PC-3 (cell line): ENCODE measurements at regions not wholly inside any gene's neighbourhood (a gene's known extent, or its start where the extent isn't known, plus 50 kb on each side); places are given as distances from the start of the nearest gene placed in this dataset.
A peak's percentile ranks its signal among the peaks of the same experiment; 100 is the strongest.
"Not testable (repeated sequence)": the region's sequence is repeated elsewhere in the genome, so short reads cannot be mapped to it uniquely, and the experiment has no call there.

ENCODE experiments used
- ATAC-seq: fragments of 200-7000 bp; cut with Tn5 transposase; 2 replicates; pipeline ENCODE4 v1.9.1; 2020; ENCODE audit warnings: mild to moderate bottlenecking, moderate library complexity
- BruUV-seq: library from RNA; stranded (reverse); fragments of 400-500 nt; replicated peaks from 2 replicates; lab custom pipeline; 2021; lab: Mats Ljungman, UMichigan
- CTCF ChIA-PET: fragments of 300-600 bp; sonication (Branson Sonifier 250); formaldehyde crosslinking; loops from one replicate; lab custom pipeline; 2022; ENCODE audit warnings: antibody characterized with exemption; lab: Charles Lee
- POLR2A ChIA-PET: fragments of 300-600 bp; sonication (Branson Sonifier 250); formaldehyde crosslinking; loops from one replicate; lab custom pipeline; 2022; ENCODE audit warnings: antibody characterized with exemption; ENCODE audit not compliant: unreplicated experiment; lab: Charles Lee
- DNase-seq: peaks from one replicate; pipeline ENCODE4 v3.0.0-alpha.2; 2015
- H2AFZ ChIP-seq: fragments of 300-600 bp; sonication (generic); 2 replicates; pipeline ENCODE4 v1.6.0; 2016; ENCODE audit warnings: antibody characterized with exemption, low read length
- H3F3A ChIP-seq: fragments of 300-600 bp; sonication (generic); one replicate; pipeline ENCODE4 v1.6.0; 2017; ENCODE audit warnings: antibody characterized with exemption, low read length, control low read depth, mild to moderate bottlenecking; ENCODE audit not compliant: unreplicated experiment
- H3K27ac ChIP-seq: fragments of 300-600 bp; sonication (generic); 2 replicates; pipeline ENCODE4 v1.5.1; 2016; ENCODE audit warnings: mild to moderate bottlenecking, low read length
- H3K27me3 ChIP-seq: fragments of 300-600 bp; sonication (generic); 2 replicates; pipeline ENCODE4 v1.6.1; 2016; ENCODE audit warnings: low read length, mixed read lengths
- H3K36me3 ChIP-seq: fragments of 300-600 bp; sonication (generic); 2 replicates; pipeline ENCODE4 v1.6.1; 2016; ENCODE audit warnings: low read depth, mixed run types, low read length, mixed read lengths
- H3K4me1 ChIP-seq: fragments of 300-600 bp; sonication (generic); 2 replicates; pipeline ENCODE4 v1.5.1; 2016; ENCODE audit warnings: low read length; ENCODE audit not compliant: insufficient read depth
- H3K4me2 ChIP-seq: fragments of 300-600 bp; sonication (generic); 2 replicates; pipeline ENCODE4 v1.6.0; 2016; ENCODE audit warnings: low read length
- H3K4me3 ChIP-seq: fragments of 300-600 bp; sonication (generic); 2 replicates; pipeline ENCODE4 v1.5.1; 2016; ENCODE audit warnings: mild to moderate bottlenecking, low read length, mixed read lengths
- H3K79me2 ChIP-seq: fragments of 300-600 bp; sonication (generic); 2 replicates; pipeline ENCODE4 v1.6.1; 2017; ENCODE audit warnings: low read length, mixed read lengths
- H3K9ac ChIP-seq: fragments of 300-600 bp; sonication (generic); 2 replicates; pipeline ENCODE4 v1.6.0; 2016; ENCODE audit warnings: mild to moderate bottlenecking, low read length
- H3K9me2 ChIP-seq: fragments of 300-600 bp; sonication (generic); replicated peaks from 2 replicates; pipeline ENCODE4 v1.6.1; 2016; ENCODE audit warnings: mixed run types, low read length, mixed read lengths
- H3K9me3 ChIP-seq: fragments of 300-600 bp; sonication (generic); 2 replicates; pipeline ENCODE4 v1.6.1; 2016; ENCODE audit warnings: low read length, mixed read lengths
- H4K20me1 ChIP-seq: fragments of 300-600 bp; sonication (generic); 2 replicates; pipeline ENCODE4 v1.6.1; 2016; ENCODE audit warnings: low read length, mixed read lengths
- EZH2 ChIP-seq: fragments of 300-600 bp; sonication (generic); IDR thresholded peaks from one replicate; pipeline ENCODE4 v1.6.1; 2017; ENCODE audit warnings: antibody characterized with exemption, mild to moderate bottlenecking, low read length; ENCODE audit not compliant: unreplicated experiment
- EZH2phosphoT487 ChIP-seq: fragments of 300-600 bp; sonication (generic); IDR thresholded peaks from 2 replicates; pipeline ENCODE4 v1.6.1; 2018; ENCODE audit warnings: mild to moderate bottlenecking, antibody characterized with exemption, low read length, borderline replicate concordance
- intact Hi-C: fragments of 100-400 bp; cut with micrococcal nuclease; formaldehyde crosslinking; loops from 2 replicates; pipeline ENCODE4 v1.9.0; 2023
- TF ChIP-seq, protein P1 (sequence below): fragments of 300-600 bp; sonication (generic); conservative IDR thresholded peaks from 2 replicates; pipeline ENCODE4 v1.5.1; 2017; ENCODE audit warnings: antibody characterized with exemption, low read depth, mild to moderate bottlenecking, low read length

DNA sequence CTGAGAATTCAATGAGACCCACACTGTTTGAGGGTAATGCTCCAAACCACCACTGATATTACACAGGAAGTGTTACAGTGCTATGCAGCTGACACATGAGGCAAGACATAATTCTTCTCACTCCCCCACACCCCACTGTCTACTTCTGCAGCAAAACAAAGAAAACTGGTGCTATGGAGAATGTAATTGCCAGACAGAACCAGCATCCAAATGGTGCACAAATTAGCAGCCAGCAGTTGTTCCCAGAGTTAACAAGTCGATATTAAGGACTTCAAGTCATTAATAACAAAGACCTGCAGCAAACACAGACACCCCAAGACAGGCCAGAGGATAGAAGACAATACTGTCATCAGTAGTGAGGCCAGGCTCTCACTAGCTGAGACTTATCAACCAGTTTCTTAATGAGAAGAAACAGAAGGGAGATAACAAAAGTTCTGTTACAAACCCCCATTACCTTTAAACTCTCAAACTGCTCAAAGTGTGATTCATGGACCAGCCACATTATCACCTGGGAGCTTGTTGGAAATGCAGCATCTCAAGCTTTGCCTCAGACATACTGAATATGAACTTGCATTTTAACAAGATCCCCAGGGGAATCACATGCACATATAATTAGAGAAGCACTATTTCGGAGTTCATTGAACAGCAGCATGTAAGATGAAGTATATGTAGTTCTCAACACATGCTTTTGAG lies 58.7 kb upstream of the FNDC3B start:
- no peaks in the 10 kb centered on the region for H4K20me1 ChIP-seq
- H3K9ac ChIP-seq, result no peak overlapping the region
- intact Hi-C loops, result no loop called here
- no peaks in the 10 kb centered on the region for H3K36me3 ChIP-seq
- TF ChIP-seq EZH2phosphoT487, result no peak
- no peak for TF ChIP-seq EZH2
- TF ChIP-seq, protein P1, sequence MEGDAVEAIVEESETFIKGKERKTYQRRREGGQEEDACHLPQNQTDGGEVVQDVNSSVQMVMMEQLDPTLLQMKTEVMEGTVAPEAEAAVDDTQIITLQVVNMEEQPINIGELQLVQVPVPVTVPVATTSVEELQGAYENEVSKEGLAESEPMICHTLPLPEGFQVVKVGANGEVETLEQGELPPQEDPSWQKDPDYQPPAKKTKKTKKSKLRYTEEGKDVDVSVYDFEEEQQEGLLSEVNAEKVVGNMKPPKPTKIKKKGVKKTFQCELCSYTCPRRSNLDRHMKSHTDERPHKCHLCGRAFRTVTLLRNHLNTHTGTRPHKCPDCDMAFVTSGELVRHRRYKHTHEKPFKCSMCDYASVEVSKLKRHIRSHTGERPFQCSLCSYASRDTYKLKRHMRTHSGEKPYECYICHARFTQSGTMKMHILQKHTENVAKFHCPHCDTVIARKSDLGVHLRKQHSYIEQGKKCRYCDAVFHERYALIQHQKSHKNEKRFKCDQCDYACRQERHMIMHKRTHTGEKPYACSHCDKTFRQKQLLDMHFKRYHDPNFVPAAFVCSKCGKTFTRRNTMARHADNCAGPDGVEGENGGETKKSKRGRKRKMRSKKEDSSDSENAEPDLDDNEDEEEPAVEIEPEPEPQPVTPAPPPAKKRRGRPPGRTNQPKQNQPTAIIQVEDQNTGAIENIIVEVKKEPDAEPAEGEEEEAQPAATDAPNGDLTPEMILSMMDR, result no peak
- no peaks in the 10 kb centered on the region for H3F3A ChIP-seq
- no peaks in the 10 kb centered on the region for H3K79me2 ChIP-seq
- no peak overlapping the region for H3K27ac ChIP-seq
- H3K4me2 ChIP-seq, result no peak overlapping the region
- ATAC-seq (no peak), DNase-seq (no peak)
- ChIA-PET POLR2A (no interaction called here), CTCF (interaction anchor here (0.6 kb wide), 1 partner anchor 107 kb away, joined by 3 read pairs; no protein-coding TSS in a partner anchor)
- no peak overlapping the region for H2AFZ ChIP-seq
- H3K9me3 ChIP-seq, result no peaks in the 10 kb centered on the region
- no peaks in the 10 kb centered on the region for H3K9me2 ChIP-seq
- BruUV-seq, result no TSS peak
- no peaks in the 10 kb centered on the region for H3K27me3 ChIP-seq
- H3K4me1 ChIP-seq, result peaks cover 6% of the 10 kb centered on the region; the same call in 1 of the 2 replicates
- no peak overlapping the region for H3K4me3 ChIP-seq

DNA sequence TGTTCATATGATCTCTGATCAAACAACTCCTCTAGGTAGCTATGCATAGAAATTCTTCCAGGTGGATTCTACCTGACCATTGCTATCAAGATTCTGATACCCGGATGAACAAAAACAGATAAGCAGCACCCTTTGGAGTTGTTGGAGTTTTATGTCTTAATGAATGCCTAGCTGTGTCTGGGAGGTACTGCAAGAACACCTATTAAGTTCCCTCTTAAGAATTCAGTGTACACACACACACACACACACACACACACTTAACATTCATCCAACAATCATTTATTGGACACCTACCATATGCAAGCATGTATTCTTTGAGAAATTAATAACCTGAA lies 58.1 kb upstream of the FNDC3B start:
- no peaks in the 10 kb centered on the region for H4K20me1 ChIP-seq
- H3K4me2 ChIP-seq, result no peak overlapping the region
- H2AFZ ChIP-seq, result no peak overlapping the region
- no peaks in the 10 kb centered on the region for H3K36me3 ChIP-seq
- ChIA-PET POLR2A (interaction anchor here (0.5 kb wide), 1 partner anchor 59 kb away, joined by 22 read pairs; no protein-coding TSS in a partner anchor), CTCF (no interaction called here)
- no peak overlapping the region for H3K4me3 ChIP-seq
- H3K79me2 ChIP-seq, result no peaks in the 10 kb centered on the region
- H3K27ac ChIP-seq, result no peak overlapping the region
- TF ChIP-seq, protein P1, result no peak
- TF ChIP-seq EZH2phosphoT487, result no peak
- TF ChIP-seq EZH2, result no peak
- H3K9me3 ChIP-seq, result no peaks in the 10 kb centered on the region
- no peaks in the 10 kb centered on the region for H3K27me3 ChIP-seq
- DNase-seq (no peak), ATAC-seq (no peak)
- peaks cover 9% of the 10 kb centered on the region; the same call in 1 of the 2 replicates for H3K4me1 ChIP-seq
- H3F3A ChIP-seq, result no peaks in the 10 kb centered on the region
- H3K9ac ChIP-seq, result no peak overlapping the region
- H3K9me2 ChIP-seq, result no peaks in the 10 kb centered on the region
- intact Hi-C loops, result no loop called here
- BruUV-seq, result no TSS peak

DNA sequence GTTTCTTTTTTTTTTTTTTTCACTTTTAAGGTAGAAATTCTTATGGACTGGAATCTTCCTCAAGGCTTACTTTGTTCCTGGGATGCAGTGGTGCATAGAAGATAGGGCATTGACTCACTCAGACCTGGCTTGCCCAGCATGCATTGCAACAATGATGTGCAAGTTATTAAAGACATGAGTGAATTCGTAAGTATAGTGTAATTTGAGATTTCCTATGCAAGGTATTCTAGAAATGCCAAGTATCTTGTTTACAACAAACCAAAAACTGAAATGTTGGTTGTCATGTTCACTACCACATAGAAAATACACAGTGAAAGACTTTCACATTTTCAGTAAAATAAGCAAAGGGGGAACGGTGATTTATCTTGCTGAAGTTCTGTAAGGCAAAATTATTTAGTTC lies 56.5 kb upstream of the FNDC3B start:
- TF ChIP-seq EZH2 (no peak), EZH2phosphoT487 (no peak)
- TF ChIP-seq, protein P1, result no peak
- no peaks in the 10 kb centered on the region for H3K36me3 ChIP-seq
- no peaks in the 10 kb centered on the region for H3K79me2 ChIP-seq
- H3K9ac ChIP-seq, result no peak overlapping the region
- 0 out of 2 replicates have a peak overlapping the region, but pooled peaks have one; percentile 31 for H2AFZ ChIP-seq
- H3K4me1 ChIP-seq, result peaks cover 10% of the 10 kb centered on the region; the same call in 1 of the 2 replicates
- no peaks in the 10 kb centered on the region for H3F3A ChIP-seq
- H3K9me2 ChIP-seq, result no peaks in the 10 kb centered on the region
- H4K20me1 ChIP-seq, result no peaks in the 10 kb centered on the region
- BruUV-seq, result no TSS peak
- peak; percentile 66 for DNase-seq
- intact Hi-C loops, result no loop called here
- ChIA-PET CTCF (no interaction called here), POLR2A (no interaction called here)
- H3K4me3 ChIP-seq, result no peak overlapping the region
- no peak overlapping the region for H3K27ac ChIP-seq
- H3K9me3 ChIP-seq, result no peaks in the 10 kb centered on the region
- H3K4me2 ChIP-seq, result no peak overlapping the region; the same call in 1 of the 2 replicates
- ATAC-seq, result peak; percentile 55; the same call in 1 of the 2 replicates
- no peaks in the 10 kb centered on the region for H3K27me3 ChIP-seq

DNA sequence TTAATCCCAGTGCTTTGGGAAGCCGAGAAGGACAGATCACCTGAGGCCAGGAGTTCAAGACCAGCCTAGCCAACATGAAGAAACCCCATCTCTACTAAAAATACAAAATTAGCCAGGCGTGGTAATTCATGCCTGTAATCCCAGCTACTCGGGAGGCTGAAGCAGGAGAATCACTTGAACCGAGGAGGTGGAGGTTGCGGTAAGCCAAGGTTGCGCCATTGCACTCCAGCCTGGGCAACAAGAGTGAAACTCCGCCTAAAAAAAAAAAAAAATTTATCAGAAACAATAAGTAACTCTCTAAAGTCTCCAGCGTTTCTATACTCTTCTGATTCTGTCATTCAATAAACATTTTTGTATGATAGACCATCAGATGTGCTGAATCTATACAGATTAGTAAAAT lies 55.7 kb upstream of the FNDC3B start:
- H3F3A ChIP-seq, H3K4me2 ChIP-seq, H3K36me3 ChIP-seq, H3K9me3 ChIP-seq, BruUV-seq, CTCF ChIA-PET, ATAC-seq, H4K20me1 ChIP-seq, H3K27ac ChIP-seq, H3K27me3 ChIP-seq, POLR2A ChIA-PET, H2AFZ ChIP-seq, DNase-seq, H3K9me2 ChIP-seq, intact Hi-C loops, H3K4me3 ChIP-seq, H3K79me2 ChIP-seq, H3K9ac ChIP-seq: not testable (repeated sequence)
- H3K4me1 ChIP-seq, result peaks cover 10% of the 10 kb centered on the region; the same call in 1 of the 2 replicates
